ENCODE measurements at regions not wholly inside any gene's neighbourhood (a gene's known extent, or its start where the extent isn't known, plus 50 kb on each side); places are given as distances from the start of the nearest gene placed in this dataset.
"Not testable (repeated sequence)": the region's sequence is repeated elsewhere in the genome, so short reads cannot be mapped to it uniquely, and the experiment has no call there.

DNA sequence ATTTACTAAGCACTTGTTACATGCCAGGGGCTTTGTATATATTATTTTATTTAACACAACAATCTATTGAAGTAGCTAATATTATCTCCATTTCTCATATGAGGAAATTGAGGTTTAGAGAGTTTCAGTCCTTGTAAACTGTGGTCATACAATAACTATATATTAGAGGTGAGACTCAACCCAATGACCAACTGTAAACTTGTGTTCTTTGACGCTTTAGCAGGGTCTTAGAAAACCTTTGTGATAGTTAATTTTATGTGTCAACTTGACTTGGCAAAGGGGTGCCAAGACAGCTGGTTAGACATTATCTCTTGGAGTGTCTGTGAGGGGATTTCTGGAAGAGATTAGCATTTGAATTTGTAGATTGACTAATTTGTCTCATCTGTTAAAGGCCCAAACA, 252.4 kb upstream of the B3GALT2 start:
- no peak for DNase-seq

DNA sequence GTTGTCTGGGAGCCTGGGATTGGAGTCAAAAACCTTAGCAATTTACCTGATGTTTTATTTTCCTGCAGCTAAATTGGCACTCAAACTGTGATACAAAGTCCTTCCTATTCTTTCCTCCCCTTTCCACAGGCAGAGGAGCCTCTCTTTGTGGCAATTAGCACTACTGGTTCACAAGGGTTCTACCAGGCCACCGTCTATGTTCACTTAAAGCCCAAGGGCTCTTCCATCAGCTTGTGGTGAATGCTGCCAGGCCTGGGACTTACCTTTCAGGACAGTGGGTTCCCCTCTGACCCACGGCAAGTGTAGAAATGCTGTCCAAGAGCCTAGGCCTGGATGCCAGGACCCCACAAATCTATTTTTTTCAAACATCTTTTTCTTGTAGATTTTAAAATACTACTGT, 251.9 kb upstream of the B3GALT2 start:
- DNase-seq, result no peak

DNA sequence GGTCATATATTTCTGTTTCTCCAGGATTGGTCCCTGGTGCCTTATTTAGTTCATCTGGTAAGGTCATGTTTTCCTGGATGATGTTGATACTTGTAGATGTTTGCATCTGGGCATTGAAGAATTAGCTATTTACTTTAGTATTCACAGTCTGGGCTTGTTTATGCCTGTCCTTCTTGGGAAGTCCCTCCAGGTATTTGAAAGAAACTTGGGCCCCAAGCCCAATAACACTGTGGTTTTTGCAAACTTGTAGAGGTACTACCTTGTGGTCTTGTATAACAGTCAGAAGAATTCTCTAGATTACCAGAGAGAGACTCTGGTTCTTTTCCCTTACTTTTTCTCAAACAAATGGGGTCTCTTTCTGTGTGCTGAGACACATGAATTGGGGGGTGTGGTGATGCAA, 251.4 kb upstream of the B3GALT2 start:
- no peak for DNase-seq

DNA sequence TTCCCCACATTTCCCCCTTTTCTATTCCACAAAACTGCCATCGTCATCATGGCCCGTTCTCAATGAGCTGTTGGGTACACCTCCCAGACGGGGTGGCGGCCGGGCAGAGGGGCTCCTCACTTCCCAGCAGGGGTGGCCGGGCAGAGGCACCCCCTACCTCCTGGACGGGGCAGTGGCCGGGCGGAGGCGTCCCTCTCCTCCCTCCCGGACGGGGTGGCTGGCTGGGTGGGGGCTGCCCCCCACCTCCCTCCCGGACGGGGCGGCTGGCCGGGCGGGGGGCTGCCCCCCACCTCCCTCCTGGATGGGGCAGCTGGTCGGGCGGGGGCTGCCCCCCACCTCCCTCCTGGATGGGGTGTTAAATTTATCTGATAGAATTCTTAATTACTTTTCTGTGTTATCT, 250.9 kb upstream of the B3GALT2 start:
- DNase-seq, result not testable (repeated sequence)

DNA sequence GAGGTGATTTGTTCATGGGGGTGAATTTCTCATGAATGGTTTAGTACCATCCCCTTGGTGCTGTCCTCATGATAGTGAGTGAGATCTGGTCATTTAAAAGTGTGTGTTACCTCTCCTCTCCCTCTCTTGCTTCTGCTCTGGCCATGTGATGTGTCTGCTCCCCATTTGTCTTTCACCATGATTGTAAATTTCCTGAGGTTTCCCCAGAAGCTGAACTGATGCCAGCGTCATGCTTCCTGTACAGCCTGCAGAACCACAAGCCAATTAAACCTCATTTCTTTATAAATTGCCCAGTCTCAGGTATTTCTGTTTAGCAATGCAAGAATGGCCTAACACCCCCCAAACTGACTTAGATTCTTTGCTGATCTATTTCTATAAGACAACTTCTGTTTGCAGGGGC, 249.4 kb upstream of the B3GALT2 start:
- no peak for DNase-seq

DNA sequence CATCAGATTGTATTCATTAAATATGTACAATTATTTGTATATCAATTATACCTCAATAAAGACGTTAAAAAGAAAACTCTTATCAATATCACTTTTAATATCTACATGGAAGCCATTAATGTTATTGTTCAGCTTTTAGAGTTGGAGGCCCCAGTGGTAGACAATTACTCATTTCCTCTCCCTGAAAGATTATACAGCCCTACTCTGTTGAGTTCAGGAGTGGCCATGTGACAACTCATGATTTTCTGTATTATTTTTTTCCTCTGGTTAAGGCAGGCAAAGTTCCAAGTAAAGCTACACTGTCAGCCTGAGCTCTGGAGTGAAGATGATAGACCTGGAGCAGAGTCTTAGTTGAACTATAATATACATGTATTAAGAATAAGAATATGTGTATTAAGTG, 247.9 kb upstream of the B3GALT2 start:
- DNase-seq, result no peak

DNA sequence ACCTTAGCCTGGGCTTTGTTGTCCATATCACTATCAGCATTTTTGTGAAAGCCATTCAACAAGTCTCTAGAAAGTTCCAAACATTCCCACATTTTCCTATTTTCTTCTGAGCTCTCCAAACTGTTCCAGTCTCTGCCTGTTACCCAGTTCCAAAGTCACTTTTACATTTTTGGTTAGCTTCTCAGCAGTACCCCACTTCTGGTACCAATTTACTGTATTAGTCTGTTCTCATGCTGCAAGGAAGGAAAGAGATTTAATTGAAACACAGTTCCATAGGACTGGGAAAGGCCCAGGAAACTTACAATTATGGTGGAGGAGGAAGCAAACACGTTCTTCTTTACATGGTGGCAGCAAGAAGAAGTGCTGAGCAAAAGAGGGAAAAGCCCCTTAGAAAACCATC, 247.2 kb upstream of the B3GALT2 start:
- no peak for DNase-seq

DNA sequence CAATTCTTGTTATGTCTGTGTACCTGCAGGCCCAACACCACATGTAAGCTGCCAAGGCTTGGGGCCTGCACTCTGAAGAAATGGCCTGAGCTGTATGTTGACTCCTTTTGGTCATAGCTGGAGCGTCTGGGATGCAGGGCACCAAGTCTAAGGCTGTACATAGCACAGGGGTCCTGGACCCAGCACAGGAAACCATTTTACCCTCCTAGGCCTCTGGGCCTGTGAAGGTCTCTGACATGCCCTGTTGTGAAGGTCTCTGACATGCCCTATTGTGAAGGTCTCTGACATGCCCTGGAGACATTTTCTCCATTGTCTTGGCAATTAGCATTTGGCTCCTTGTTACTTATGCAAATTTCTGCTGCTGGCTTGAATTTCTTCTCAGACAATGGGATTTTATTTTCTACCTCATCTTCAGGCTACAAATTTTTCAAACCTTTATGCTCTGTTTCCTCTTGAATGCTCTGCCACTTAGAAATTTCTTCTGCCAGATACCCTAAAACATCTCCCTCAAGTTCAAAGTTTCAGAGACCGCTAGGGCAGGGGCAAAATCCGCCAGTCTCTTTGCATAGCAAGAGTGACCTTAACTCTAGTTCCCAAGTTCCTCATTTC, 246.7 kb upstream of the B3GALT2 start:
- no peak for DNase-seq

DNA sequence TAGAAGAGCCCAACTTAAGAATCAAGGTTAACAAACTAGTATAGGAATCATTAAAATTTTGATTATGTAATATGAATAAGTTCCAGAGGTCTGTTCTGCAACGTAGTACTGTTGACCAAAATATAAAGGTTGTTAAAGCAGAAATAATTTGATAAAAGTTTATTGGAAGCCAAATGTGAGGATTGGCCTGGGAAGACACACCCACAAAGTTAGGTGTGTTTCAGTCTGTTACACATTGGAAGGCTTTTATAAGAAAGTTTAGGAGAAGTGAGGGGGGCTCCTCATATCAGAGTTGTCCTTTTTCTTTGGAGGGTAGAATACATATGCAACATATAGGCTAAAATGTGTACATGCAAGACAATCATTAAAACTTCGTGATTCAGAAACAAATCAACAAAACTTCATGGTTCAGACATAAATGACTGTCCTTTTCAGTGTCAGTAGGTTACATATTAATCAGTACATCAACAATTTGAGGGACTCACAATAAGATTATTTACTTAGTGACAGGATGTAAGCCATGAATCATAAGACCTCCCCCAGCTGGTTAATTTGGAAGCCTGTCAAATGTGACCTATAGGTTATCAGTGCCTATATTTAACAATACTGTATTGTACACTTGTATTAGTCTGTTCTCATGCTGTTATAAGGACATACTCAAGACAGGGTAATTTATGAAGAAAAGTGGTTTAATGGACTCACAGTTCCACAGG, 245.0 kb upstream of the B3GALT2 start:
- no peak for DNase-seq

DNA sequence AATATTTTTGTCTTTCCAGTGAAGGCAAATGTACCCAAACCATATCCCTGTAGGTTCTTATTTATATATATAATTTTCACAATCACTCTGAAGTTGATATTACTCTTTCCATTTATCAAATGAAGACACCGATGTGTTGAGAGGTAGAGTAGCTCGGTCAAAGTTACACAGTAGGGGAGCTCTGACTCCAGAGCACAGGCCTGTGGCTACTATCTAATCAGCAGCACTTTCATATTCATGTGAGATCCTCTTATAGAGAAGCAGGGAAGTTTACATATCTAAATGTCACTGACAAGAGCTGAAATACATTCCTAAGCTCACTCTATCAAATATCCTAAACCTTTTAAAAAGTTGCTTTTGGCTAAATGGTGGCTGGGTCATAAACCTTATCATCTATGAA, 241.1 kb upstream of the B3GALT2 start:
- DNase-seq, result no peak

DNA sequence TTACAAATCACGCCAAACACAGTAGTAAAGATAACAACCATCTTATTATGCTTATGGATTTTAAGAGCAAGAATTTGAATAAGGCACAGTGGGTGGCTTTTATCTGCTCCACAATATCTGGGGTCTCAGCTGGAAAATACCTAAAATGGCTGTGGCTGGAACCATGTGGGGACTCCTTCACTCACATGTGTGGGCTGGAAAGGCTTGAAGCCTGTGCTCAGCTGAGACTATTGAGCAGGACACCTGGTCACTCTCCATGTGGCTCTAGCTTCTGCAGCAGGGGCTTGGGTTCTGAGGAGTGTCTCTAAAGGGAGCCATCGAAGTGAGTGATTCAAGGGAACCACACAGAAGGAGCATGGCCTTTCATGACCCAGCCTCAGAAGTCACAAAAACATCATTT, 239.6 kb upstream of the B3GALT2 start:
- DNase-seq, result no peak

DNA sequence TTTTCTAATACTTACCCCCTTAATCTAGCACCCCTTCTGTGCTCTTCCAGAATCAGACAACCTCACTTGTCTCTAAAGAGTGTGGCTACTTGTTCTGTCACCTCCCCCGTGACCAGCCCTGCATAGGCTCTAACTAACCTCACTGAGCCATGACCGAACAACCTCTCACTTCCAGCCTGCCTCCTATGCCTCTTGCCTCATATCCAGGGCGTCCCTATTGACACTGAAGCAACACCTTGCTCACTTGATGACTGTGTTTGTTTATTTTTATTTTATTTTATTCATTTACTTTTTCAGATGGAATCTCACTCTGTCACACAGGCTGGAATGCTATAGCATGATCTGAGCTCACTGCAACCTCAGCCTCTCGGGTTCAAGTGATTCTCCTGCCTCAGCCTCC, 235.1 kb upstream of the B3GALT2 start:
- DNase-seq, result no peak

DNA sequence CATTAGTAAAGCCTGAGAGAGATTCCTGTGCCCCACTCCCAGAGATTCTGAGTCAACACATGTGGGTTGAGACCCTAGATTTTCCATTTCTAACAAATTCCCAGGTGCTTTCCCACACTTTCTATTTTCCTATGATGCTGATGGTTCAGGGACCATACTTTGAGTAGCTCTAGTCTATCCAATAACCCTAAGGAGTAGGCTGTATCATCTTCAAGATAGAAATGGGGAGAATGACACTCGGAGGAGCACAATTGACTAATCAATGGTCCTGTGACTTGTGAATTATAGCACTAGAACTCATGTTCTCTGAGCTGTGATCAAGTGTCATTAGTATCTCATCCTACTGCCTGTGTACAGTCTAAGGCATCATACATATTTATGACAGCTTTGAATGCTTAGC, 232.9 kb upstream of the B3GALT2 start:
- DNase-seq, result no peak

DNA sequence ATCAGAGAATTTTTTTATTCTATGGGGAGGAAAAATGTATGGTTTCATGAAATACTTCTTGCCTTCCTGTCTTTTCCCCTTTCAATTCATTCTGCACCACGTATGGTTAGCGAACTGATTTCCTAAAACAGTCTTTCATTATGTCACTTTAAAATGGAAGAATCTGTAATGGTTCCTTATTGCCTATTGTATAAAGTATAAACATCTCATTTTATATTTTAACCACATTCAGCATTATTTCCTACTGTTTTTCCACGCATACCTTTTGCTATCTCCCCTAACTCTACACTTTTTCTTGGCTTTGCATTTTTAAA, 232.3 kb upstream of the B3GALT2 start:
- no peak for DNase-seq

DNA sequence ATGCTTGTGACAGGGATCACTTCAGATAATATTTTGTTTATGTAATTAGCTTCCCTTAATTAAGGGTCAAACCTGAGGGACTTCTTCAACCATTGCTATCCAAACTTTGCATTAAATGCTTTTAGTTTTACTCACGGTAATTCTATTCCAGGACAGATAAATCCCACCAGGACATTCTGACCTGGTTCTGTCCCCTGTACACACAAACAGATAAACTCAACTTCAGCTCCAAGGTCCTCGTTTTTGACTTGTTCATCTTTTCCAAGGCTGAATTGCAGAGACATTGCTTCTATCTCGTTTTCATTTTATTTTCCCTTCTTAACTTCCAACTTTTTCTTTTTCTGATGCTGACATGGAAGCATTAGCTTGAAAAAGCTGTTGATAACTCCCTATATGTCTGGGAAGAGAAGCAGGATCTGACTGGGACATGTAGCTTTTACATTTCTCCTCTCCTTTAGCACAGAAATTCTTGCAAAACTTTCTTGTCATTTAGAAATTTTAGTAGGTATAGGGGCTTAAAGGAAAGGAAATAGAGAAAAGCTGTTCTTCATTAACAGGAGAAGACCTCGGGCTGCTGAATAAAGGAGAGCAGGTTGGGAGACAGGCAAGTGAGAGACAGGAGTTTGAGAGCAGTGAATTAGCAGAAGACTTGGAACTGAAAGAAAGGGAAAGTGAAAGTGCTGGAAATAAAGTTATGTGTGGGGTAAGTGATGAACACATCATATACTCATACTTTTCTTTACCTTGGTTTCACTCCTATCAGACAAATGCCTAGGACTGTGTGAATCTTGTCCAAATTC, 231.7 kb upstream of the B3GALT2 start:
- no peak for DNase-seq

DNA sequence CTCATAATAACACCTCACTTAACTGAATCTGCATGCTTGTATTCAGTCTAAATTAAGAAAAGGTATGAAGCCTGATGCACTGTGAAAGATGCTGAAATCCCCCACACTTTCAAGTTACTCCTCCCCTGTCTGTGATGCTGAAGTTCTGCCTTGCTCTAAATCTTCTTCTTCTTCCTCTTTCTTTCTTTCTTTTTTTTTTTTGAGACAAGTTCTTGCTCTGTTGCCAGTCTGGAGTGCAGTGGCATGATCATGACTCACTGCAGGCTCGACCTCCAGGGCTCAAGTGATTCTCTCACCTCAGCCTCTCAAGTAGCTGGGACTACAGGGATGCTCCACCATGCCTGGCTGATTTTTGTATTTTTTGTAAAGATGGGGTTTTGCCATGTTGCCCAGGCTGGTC, 231.0 kb upstream of the B3GALT2 start:
- DNase-seq, result no peak

DNA sequence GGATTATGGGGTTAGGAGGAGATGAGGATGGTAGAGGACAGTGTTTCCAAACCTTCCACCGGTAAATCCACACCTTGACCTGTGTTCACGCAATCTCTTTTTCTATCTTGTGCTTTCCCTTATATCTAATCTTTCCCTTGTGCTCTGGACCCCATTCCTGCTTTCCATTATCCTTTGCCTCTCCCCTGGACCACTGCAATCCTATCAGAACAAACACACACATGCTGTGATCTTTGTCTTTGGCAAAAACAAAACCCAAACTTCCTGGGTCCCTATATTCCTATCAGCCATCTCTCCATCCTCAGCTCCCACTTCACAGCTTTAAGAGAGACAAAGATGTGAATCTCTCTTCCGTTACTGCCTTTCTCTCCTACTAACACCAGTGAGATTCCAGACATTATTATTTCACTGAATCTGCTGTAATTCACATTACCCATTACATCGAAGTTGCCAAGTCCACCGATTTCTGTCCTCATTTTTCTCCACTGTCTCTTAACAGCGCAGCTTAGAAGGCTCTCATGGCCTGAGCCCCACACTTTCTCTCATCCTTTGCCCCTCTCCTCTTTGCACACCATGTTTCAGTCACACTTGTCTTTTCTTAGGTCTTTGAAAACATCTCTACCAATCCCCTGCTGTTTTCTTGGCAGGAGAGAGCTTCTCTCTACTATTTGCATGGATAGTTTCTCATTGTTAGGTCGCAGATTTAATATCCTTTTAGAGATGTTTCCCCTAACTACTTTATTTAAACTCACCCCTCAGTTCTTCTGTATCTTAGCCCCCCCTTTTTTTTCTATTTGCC, 230.0 kb upstream of the B3GALT2 start:
- no peak for DNase-seq

DNA sequence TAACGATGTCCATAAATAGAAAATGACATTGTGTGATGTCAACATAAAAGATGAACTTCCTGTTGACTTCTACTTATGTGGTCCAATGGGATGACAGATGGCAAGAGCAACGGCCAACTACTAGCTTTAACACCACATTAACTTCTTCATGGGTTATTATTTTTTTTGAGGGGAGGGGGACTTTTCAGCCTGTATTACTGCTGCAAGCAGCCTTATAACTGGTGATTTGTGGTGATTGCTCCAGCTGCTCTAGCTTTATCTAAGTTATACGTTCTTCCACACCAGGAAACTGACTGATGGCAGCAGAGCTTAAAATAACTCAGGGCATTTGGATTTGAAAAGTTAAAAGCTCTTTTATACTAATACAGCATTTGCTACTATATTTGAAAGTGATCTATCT, 228.8 kb upstream of the B3GALT2 start:
- no peak for DNase-seq

DNA sequence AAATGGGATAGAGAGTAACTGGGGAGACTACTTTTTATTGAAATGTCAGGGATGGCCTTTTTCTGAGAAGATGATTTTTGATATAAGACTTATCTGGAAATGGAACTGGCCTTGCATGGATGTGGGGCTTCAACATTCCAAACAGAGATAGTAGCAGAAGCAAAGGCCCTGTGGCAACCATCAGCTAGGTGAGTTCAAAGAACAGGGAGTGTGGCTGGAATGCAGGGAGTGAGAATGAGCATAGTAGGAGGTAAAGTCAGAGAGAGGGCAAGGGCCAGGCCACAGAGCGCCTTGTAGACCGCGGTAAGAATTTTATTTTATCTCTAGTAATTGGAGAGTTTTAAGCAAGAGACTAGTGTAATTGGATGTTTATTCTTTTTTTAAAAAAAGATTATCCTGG, 227.0 kb upstream of the B3GALT2 start:
- no peak for DNase-seq

DNA sequence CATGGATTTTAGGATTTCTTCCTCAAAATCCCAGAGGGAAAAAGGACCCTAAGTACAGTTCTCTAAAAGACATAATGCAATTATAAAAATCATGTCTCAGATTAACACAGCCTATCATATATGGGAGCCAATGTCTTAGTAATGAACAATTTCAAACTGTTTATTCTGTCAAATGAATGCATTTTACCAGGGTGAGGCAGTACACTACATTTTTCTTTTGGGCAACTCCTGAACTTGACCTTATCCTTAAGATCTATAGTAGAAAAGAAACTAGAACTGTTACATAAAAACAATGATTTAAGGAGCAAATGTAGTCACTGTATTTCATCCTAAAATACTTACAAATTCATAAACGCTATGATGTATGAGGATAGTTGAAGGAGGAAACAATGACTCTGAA, 226.3 kb upstream of the B3GALT2 start:
- DNase-seq, result no peak

DNA sequence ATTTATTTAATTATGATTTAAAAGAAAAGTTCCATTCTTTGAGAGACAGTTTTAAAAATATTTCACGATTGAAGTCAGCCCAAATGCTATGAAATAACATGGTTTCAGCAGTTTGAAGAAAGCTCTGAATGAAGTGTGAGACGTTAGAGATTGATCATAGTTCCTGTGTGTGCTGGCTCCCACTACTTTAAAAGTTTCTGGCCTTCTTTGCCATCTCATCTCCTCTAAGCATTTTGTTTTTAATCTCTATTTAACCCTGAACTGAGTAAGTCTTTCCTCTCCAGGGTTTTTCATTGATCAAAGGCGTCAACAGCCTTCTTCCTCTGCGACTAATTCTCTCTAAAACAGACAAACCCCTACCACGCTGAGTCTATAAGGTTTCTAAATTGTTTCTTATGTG, 225.3 kb upstream of the B3GALT2 start:
- DNase-seq, result no peak

DNA sequence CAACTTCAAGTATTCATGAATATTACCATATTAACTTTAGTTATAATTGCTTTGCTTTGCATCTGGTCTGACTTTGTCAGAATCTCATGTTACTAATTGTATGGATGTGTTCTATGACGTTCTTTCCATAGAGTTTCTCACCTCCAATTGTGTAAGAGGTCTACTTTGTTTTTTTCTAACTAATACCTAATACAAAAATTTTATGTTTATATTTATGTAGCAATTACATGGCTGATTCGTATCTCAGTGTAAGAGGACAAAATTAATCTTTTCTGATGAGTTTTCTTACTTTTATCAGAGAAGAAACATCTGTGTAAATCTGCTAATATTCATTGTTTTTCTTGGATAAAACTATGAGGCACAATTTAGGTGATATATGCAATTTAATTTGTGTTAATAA, 224.8 kb upstream of the B3GALT2 start:
- DNase-seq, result no peak

DNA sequence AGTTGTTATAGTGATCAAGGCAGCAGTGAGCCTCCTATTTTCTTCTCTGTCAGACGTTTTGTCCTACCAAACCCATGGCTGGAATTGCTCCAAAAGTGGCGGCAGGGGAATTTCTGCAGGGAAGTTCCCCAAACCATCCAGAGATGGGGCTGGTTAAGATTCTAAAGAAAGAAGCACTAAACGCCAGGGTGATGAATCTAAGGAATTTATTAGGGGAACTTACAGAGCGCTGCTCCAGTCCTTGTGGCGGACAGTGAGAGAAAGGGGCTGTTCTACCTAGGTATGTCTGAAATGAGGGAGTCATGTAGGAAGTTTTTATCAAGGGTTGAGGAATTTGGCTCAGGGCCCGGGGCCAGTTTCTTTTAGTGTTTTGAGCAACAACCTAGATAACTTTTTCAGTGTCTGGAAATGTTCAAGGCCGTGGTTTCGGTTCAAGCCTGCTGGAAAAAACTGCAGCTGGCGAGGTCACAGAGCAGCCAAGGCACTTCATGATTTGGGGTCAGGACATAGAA, 222.4 kb upstream of the B3GALT2 start:
- DNase-seq, result no peak

DNA sequence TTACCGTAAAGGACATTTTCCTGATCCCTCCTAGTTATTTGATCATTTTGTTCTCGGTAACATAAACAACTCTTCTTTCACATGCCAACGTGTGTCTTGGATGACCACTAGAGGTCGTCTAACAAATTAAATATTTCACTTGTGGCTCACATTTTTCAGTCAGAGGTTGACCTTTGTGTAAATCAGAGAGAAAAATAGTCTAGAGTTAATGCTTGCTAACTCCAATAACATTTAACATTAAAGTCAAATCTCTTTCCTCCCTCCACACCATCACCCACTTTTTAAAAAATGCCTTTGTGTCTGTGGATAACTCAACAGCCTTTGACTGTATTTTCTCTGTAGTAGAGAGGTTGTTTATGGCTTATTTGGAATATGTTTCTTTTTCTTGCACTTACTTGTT, 220.5 kb upstream of the B3GALT2 start:
- DNase-seq, result peak; percentile 26
